GM12875 (cell line): ENCODE measurements at regions not wholly inside any gene's neighbourhood (a gene's known extent, or its start where the extent isn't known, plus 50 kb on each side); places are given as distances from the start of the nearest gene placed in this dataset.

ENCODE experiments used
- H3K4me3 ChIP-seq: one replicate; pipeline ENCODE4 v1.5.1; 2011; ENCODE audit warnings: low read depth, low read length, control low read depth
- TF ChIP-seq, protein P1 (sequence below): IDR thresholded peaks from 2 replicates; pipeline ENCODE4 v1.5.1; 2011; ENCODE audit warnings: low read depth, mild to moderate bottlenecking, control low read depth, inconsistent platforms, low read length, moderate library complexity, borderline replicate concordance; ENCODE audit not compliant: insufficient read depth

DNA sequence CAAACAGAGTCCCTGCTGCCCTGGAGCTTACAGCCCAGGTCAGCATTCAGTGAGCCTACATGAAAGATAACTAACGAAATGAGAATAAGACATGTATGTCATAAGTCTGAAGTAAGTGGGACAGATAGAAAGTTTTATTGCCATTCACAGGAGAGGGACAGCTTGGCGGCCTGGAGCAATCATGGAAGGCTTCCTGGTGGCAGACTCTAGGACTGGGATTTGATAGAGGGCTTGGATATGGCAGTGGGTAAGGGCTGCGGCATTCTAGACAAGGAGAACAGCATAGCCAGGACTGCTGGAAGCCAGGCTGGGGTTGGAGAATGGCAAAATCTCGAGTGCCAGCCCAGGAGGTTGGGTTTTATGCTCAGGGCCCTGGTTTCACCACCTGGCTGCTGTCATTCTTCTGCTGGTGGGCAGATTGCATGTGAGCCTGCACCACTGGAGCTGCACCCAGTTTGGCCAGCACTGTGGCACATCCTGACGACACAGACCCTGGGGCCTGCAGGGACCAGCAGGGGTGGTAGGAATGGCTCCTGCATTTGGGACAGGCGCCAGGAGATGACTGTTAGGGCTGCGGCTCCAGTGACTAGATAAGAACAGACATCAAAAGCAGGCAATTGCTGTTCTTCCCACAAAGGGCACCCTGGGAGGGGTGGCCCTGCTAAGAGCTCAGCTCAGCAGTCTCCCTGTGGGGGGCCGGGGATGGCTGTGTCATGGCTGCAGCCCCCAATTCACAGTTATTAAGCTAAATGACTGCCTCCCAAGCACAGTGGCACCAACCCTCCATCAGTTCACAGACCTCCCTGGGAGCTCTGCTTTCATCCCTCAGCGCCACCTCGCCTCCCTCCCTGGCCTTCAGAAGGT, 161.1 kb downstream of the RPS24 start:
- TF ChIP-seq, protein P1, sequence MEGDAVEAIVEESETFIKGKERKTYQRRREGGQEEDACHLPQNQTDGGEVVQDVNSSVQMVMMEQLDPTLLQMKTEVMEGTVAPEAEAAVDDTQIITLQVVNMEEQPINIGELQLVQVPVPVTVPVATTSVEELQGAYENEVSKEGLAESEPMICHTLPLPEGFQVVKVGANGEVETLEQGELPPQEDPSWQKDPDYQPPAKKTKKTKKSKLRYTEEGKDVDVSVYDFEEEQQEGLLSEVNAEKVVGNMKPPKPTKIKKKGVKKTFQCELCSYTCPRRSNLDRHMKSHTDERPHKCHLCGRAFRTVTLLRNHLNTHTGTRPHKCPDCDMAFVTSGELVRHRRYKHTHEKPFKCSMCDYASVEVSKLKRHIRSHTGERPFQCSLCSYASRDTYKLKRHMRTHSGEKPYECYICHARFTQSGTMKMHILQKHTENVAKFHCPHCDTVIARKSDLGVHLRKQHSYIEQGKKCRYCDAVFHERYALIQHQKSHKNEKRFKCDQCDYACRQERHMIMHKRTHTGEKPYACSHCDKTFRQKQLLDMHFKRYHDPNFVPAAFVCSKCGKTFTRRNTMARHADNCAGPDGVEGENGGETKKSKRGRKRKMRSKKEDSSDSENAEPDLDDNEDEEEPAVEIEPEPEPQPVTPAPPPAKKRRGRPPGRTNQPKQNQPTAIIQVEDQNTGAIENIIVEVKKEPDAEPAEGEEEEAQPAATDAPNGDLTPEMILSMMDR, result no peak
- no peak overlapping the region for H3K4me3 ChIP-seq

DNA sequence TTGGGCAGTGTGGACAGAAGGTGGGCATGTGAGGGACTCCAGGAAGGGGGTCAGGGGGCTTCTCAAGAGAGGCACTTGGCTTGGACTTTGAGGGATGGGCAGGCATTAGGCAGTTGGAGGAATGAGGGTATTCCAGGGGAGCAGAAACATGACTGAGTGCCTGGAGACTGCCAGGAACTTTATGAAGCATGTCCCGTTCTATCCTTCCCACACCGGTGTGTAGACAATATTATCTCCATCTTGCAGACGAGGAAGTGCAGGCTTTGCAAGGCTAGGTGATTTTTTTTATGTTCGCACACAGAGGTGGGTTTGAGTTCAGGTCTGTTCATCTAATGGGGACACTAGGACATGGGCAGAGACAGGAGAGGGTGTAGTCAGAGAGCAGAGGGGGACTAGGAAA, 162.7 kb downstream of the RPS24 start:
- TF ChIP-seq, protein P1, result no peak
- H3K4me3 ChIP-seq, result no peak overlapping the region

DNA sequence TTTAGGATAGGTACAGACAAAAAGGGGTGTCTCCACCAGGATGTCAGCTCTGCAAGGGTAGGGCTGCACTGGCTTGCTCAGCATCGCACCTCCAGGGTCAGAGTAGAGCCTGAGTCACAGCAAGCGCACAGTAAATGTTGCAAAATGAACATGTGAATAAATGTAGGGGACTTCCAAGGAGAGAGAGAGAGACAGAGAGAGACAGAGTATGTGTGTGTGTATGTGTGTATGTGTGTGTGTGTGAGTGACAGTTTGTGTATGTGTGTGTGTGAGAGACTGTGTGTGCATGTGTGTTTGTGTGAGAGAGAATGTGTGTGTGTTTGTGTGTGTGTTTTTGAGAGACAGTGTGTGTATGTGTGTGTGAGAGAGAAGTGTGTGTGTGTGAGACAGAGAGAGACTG, 163.3 kb downstream of the RPS24 start:
- TF ChIP-seq, protein P1, result no peak
- no peak overlapping the region for H3K4me3 ChIP-seq

DNA sequence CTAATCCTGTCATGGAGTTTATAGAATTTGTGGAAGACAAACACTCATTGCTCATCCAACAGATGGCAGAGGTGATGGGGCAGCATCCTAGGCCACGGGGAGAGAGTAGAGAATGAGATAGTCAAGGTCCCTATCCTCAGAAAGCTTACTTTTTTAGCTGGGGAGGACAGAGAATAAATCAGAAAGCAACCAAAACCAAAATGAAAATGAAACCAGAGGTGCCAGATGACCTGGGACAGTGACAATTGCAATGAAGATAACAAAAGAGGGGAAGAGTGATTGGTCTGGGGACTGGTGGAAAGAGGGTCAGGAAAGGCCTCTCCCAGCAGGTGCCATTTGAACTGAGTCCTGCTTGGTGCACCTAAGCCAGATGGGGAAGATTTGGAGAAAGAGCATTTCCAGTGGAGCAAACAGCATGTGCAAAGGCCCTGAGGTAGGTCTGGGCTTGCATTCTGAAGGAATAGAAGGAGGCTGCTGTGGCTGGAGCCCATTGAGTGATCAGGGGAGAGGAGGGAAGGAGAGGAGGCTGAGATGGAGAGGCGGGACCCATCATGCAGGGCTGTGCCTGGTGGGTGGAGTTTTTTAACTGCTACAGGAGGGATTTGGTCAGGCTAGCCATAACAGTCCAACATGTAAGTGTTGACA, 164.1 kb downstream of the RPS24 start:
- TF ChIP-seq, protein P1, result no peak
- H3K4me3 ChIP-seq, result no peak overlapping the region

DNA sequence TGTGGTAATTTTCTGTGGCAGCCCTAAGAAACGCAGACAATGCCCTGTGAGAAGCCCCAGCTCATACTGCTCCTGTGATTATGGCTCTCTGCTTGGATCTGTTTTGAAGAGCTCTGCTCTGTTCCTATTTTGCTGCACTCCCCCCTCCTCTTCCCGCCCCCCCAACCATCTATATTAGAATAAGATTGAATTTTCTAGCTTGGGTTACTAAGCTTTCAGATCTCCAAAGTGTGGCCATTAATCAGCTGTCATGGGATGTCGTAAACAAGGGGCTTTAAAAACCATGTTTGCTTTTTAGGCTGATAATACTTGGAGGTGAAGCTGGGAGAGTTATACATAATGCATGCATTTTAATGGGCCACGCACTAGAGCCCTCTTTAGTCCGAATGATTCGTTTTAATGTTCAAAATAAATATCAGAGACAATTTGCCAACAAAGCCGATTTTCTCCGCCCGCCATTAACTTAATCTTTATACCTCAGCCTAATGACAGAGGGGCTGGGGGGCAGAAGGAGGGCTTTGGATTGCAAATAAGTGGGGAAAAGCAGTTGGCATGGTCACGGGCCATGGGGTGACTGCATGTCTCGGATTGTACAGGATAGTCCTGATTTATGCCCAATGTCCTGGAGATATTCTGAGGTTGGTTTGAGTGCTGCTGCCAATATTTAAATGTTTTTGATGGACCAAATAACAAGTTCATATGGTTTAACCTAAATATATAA, 165.5 kb downstream of the RPS24 start:
- TF ChIP-seq, protein P1, result no peak
- H3K4me3 ChIP-seq, result no peak overlapping the region

DNA sequence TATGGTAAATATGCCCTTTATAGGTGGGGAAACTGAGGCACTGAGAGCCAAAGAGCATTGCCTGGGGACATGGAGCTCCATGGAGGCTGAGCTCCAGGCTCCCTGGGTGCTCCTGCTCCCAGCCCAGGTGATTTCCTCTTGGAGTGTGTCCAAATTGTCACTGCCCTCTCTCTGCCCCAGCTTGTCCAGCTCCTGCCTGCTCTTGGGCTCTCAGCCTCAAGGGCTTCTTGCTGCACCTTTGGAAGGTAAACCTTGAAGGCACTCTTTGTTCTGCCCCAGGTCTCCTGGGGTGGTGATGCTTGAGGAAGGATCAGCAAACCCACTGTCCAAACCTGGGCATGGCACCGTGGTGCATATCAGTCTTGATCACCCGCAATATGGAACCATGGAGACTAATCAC, 166.1 kb downstream of the RPS24 start:
- H3K4me3 ChIP-seq, result no peak overlapping the region
- TF ChIP-seq, protein P1, result no peak
